Heart left ventricle (tissue), 16 donors: ENCODE measurements at regions not wholly inside any gene's neighbourhood (a gene's known extent, or its start where the extent isn't known, plus 50 kb on each side); places are given as distances from the start of the nearest gene placed in this dataset.

Source experiments
- ATAC-seq, 4 donors: fragments of 200-7000 bp; cut with Tn5 transposase; one replicate each; pipeline ENCODE4 v1.9.1; 2020 to 2022; ENCODE audit warnings: moderate library complexity in 4 of 4, mild to moderate bottlenecking in 3 of 4, moderate number of reproducible peaks in 1 of 4
- DNase-seq, 5 donors: peaks; one replicate each; pipeline ENCODE4 v3.0.0-alpha.2; 2020
- H3K27ac ChIP-seq, 12 donors: fragments of 200-600 bp; sonication (generic) in 4 of 12; one replicate each; pipeline versions ENCODE4 v1.5.0 to v1.8.0; 2016 to 2022; ENCODE audit warnings: mild to moderate bottlenecking in 2 of 12
- H3K27me3 ChIP-seq, 9 donors: fragments of 200-600 bp; sonication (generic) in 2 of 9; one replicate each; pipeline versions ENCODE4 v1.5.1 to v1.8.0; 2016 to 2022; ENCODE audit warnings: mild to moderate bottlenecking in 3 of 9
- H3K36me3 ChIP-seq, 9 donors: fragments of 200-600 bp; sonication (generic) in 2 of 9; one replicate each; pipeline versions ENCODE4 v1.5.0 to v1.8.0; 2018 to 2022; ENCODE audit warnings: mild to moderate bottlenecking in 2 of 9
- H3K4me1 ChIP-seq, 12 donors: fragments of 200-600 bp; sonication (generic) in 4 of 12; one replicate each; pipeline versions ENCODE4 v1.5.0 to v1.8.0; 2016 to 2022; ENCODE audit warnings: mild to moderate bottlenecking in 3 of 12
- H3K4me3 ChIP-seq, 12 donors: fragments of 200-600 bp; sonication (generic) in 4 of 12; one replicate each; pipeline versions ENCODE4 v1.5.0 to v1.8.0; 2017 to 2022; ENCODE audit warnings: mild to moderate bottlenecking in 9 of 12, moderate library complexity in 4 of 12
- H3K9me3 ChIP-seq, 12 donors: fragments of 200-600 bp; sonication (generic) in 4 of 12; one replicate each; pipeline versions ENCODE4 v1.5.0 to v1.8.0; 2016 to 2022; ENCODE audit warnings: mild to moderate bottlenecking in 1 of 12
- POLR2A ChIP-seq, 2 donors: fragments of 450-650 bp; IDR thresholded peaks; one replicate each; pipeline ENCODE4 v1.6.1; 2017; ENCODE audit warnings: antibody characterized with exemption in 2 of 2, mild to moderate bottlenecking in 2 of 2, moderate library complexity in 2 of 2
- WGBS, 4 donors: extraction: QIAGEN DNeasy Blood & Tissue Kit in 2 of 4; methylation state at CpG; one replicate each; pipeline versions ENCODE4 v1.1.5 to v1.1.7; 2013 to 2018; 5-methylcytosine and 5-hydroxymethylcytosine counted together
- intact Hi-C, 10 donors: fragments of 100-400 bp; cut with DNase I; formaldehyde crosslinking; loops; one replicate each; pipeline versions ENCODE4 v1.11.1 to v1.14.2; 2022
- TF ChIP-seq, protein P1 (sequence below), 12 donors: fragments of 200-600 bp; sonication (generic) in 4 of 12; IDR thresholded peaks; one replicate each; pipeline versions ENCODE4 v1.5.0 to v1.8.0; 2018 to 2022; ENCODE audit warnings: antibody characterized with exemption in 12 of 12, mild to moderate bottlenecking in 5 of 12
- donor health status: ischemic (EF 13 %, LVEDD 7.1; RV severe dilation, severe dysfunction).
- donor health status: healthy with polysubstance abuse.
- donor health status: DM: no; HTN: yes; CAD: no.
- donor health status: DM: no; HTN: no; CAD: no.
- donor health status: ischemic (EF 25% LVEDD 6.9; RV normal size, moderate dysfunction).
- donor health status: ischemic (EF 25% LVEDD 5.7; RV mildly dilated, moderate dysfunction).
- donor health status: healthy.
- donor health status: DM: yes; HTN: yes; CAD: no.
- donor health status: ischemic (EF 35%, LVEDD 5.7; RV mildly dilated, moderate dysfunction).
- donor health status: nonischemic (EF 11% LVEDD 7.7; RV severe dilation, severe dysfunction).
- donor health status: DM: yes; HTN: yes; CAD: no.
- donor health status: PGD.
- donor health status: ischemic (EF 29% LVEDD 5.4; RV normal size, mild dysfunction).
- donor health status: nonischemic (EF 23%, LVEDD 6.1; RV moderate dilation, normal function).

GRCh38 chr21:27045281-27045985 lies 78.5 kb upstream of the ADAMTS5 start:
- Histone ChIP-seq H3K27me3 (no peaks in the 10 kb centered on the region), H3K4me1 (peaks cover 0 to 5% (median 0%) of the 10 kb centered on the region in 12 donors), H3K27ac (peak overlapping the region in 7 of 12 donors; percentile 2 to 50 (median 34)), H3K4me3 (no peak overlapping the region), H3K9me3 (peaks cover 0 to 3% (median 0%) of the 10 kb centered on the region in 12 donors), H3K36me3 (no peaks in the 10 kb centered on the region)
- DNase-seq (no peak), ATAC-seq (peak in 1 of 4 donors; percentile 78)
- no peak for TF ChIP-seq POLR2A (IDR thresholded peaks at IDR 0.05)
- TF ChIP-seq, protein P1, sequence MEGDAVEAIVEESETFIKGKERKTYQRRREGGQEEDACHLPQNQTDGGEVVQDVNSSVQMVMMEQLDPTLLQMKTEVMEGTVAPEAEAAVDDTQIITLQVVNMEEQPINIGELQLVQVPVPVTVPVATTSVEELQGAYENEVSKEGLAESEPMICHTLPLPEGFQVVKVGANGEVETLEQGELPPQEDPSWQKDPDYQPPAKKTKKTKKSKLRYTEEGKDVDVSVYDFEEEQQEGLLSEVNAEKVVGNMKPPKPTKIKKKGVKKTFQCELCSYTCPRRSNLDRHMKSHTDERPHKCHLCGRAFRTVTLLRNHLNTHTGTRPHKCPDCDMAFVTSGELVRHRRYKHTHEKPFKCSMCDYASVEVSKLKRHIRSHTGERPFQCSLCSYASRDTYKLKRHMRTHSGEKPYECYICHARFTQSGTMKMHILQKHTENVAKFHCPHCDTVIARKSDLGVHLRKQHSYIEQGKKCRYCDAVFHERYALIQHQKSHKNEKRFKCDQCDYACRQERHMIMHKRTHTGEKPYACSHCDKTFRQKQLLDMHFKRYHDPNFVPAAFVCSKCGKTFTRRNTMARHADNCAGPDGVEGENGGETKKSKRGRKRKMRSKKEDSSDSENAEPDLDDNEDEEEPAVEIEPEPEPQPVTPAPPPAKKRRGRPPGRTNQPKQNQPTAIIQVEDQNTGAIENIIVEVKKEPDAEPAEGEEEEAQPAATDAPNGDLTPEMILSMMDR (IDR thresholded peaks at IDR 0.05) = no peak
- 46 to 68% (median 51%) methylated on average over 3 of the region's 3 CpGs for WGBS, 4 donors
- intact Hi-C loops = no loop called here

DNA sequence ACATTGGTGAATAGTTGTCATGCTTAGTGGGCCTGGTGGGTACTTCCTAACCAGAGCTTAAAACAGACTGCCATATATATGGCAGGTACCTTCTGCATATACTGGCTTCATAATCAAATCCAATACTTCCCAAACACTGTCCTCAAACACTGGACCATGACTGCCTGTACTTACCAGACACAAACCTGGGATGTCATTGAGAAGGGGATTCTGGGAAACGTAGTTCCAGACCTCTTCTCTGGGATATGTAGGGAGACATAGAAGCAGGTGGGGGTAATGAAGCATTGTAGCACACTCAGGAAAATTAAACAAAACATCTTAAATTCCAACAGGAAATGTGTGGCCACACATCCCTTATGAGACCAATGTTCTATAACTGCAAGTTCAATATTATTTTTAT lies 76.5 kb upstream of the ADAMTS5 start:
- no peak overlapping the region for H3K4me3 ChIP-seq
- no peaks in the 10 kb centered on the region for H3K27me3 ChIP-seq
- WGBS, 4 donors = 93 to 97% (median 95%) methylated on average over 1 of the region's 1 CpG
- no peak for DNase-seq
- no peak for TF ChIP-seq POLR2A (IDR thresholded peaks at IDR 0.05)
- TF ChIP-seq, protein P1 (IDR thresholded peaks at IDR 0.05) = no peak
- H3K27ac ChIP-seq = no peak overlapping the region
- H3K9me3 ChIP-seq = peaks cover 0 to 3% (median 0%) of the 10 kb centered on the region in 12 donors
- intact Hi-C loops = no loop called here
- H3K36me3 ChIP-seq = no peaks in the 10 kb centered on the region
- ATAC-seq = no peak
- peaks cover 0 to 5% (median 0%) of the 10 kb centered on the region in 12 donors for H3K4me1 ChIP-seq

DNA sequence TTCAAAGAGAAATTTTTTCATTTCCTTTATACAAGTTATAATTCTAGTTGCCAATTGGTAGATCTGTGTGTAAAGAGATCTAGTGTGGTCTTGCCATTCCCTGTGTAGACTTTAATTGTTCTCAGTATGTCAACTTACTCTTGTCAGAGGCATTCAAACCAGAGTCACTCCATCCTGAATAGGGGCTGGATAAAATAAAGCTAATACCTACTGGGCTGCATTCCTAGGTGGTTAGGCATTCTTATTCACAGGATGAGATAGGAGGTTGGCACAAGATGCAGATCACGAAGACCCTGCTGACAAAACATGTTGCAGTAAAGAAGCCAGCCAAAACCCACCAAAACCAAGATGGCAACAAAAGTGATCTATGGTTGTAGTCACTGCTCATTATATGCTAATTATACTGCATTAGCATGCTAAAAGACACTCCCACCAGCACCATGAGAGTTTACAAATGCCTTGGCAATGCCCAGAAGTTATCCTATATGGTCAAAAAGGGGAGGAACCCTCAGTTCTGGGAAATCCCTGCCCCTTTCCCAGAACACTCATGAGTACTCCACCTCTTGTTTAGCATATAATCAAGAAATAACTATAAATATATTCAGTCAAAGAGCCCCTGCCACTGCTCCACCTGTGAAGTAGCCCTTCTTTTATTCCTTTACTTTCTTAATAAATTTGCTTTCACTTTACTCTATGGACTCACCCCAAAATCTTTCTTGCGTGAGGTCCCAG lies 74.0 kb upstream of the ADAMTS5 start:
- Histone ChIP-seq H3K9me3 (peaks cover 0 to 1% (median 0%) of the 10 kb centered on the region in 12 donors), H3K27me3 (no peaks in the 10 kb centered on the region), H3K27ac (no peak overlapping the region), H3K4me1 (peaks cover 0 to 10% (median 0%) of the 10 kb centered on the region in 12 donors), H3K36me3 (no peaks in the 10 kb centered on the region), H3K4me3 (no peak overlapping the region)
- ATAC-seq = no peak
- DNase-seq = no peak
- TF ChIP-seq, protein P1 (IDR thresholded peaks at IDR 0.05) = no peak
- no peak for TF ChIP-seq POLR2A (IDR thresholded peaks at IDR 0.05)
- 79 to 86% (median 82%) methylated on average over 2 of the region's 2 CpGs for WGBS, 4 donors
- intact Hi-C loops = no loop called here

- H3K4me1 ChIP-seq = peaks cover 0 to 7% (median 0%) of the 10 kb centered on the region in 12 donors
- no peak overlapping the region for H3K4me3 ChIP-seq
- H3K9me3 ChIP-seq = no peaks in the 10 kb centered on the region
- TF ChIP-seq POLR2A (IDR thresholded peaks at IDR 0.05) = no peak
- TF ChIP-seq, protein P1 (IDR thresholded peaks at IDR 0.05) = no peak
- intact Hi-C loops = no loop called here
- ATAC-seq (peak; percentile 45 to 98 (median 56)), DNase-seq (peak in 2 of 5 donors; percentile 16 to 40)
- H3K27ac ChIP-seq = peak overlapping the region in 5 of 12 donors; percentile 7 to 52 (median 27)
- no peaks in the 10 kb centered on the region for H3K27me3 ChIP-seq
- no peaks in the 10 kb centered on the region for H3K36me3 ChIP-seq
- 54 to 71% (median 64%) methylated on average over 3 of the region's 3 CpGs for WGBS, 4 donors
These were observed 69.9 kb upstream of the ADAMTS5 start for GRCh38 chr21:27036736-27037301.
